ENCODE measurements at regions not wholly inside any gene's neighbourhood (a gene's known extent, or its start where the extent isn't known, plus 50 kb on each side); places are given as distances from the start of the nearest gene placed in this dataset.

GRCh38 chr4:89615051-89615450 is 221.9 kb downstream of the SNCA start:
- TF ChIP-seq POLR2A (IDR thresholded peaks at IDR 0.05; ENCODE audit: low read length) (no peak), GATA1 (IDR thresholded peaks at IDR 0.05; ENCODE audit: low read depth, low read length) (no peak)

All from erythroblast (primary cell).